Renal cortical epithelial cell (primary cell): ENCODE measurements at regions not wholly inside any gene's neighbourhood (a gene's known extent, or its start where the extent isn't known, plus 50 kb on each side); places are given as distances from the start of the nearest gene placed in this dataset.
A peak's percentile ranks its signal among the peaks of the same experiment; 100 is the strongest.
"Not testable (repeated sequence)": the region's sequence is repeated elsewhere in the genome, so short reads cannot be mapped to it uniquely, and the experiment has no call there.

ENCODE experiments used
- DNase-seq: peaks from one replicate; pipeline ENCODE4 v3.0.0-alpha.2; 2011; ENCODE audit warnings: low read depth

- no peak for DNase-seq
These were observed 185.8 kb downstream of the B3GLCT start for GRCh38 chr13:31385540-31385939.

- no peak for DNase-seq
These were observed 194.7 kb downstream of the B3GLCT start for GRCh38 chr13:31394506-31394905.

GRCh38 chr13:31395090-31395489 lies 195.3 kb downstream of the B3GLCT start:
- DNase-seq: no peak

GRCh38 chr13:31399690-31400089 lies 199.9 kb downstream of the B3GLCT start:
- no peak for DNase-seq

- not testable (repeated sequence) for DNase-seq
These were observed 203.9 kb downstream of the B3GLCT start for GRCh38 chr13:31403711-31404110.

GRCh38 chr13:31408927-31409326 lies 209.2 kb downstream of the B3GLCT start:
- DNase-seq: no peak

GRCh38 chr13:31409678-31410356 lies 210.0 kb downstream of the B3GLCT start:
- DNase-seq: no peak

GRCh38 chr13:31413516-31413915 lies 213.7 kb downstream of the B3GLCT start:
- no peak for DNase-seq

GRCh38 chr13:31416066-31416465 lies 216.3 kb downstream of the B3GLCT start:
- DNase-seq: no peak

- no peak for DNase-seq
These were observed 218.4 kb downstream of the B3GLCT start for GRCh38 chr13:31418186-31418585.

GRCh38 chr13:31421756-31422155 lies 222.0 kb downstream of the B3GLCT start:
- peak; percentile 2 for DNase-seq

GRCh38 chr13:31424130-31424729 lies 224.5 kb downstream of the B3GLCT start:
- peak; percentile 69 for DNase-seq

- DNase-seq: no peak
These were observed 226.6 kb downstream of the B3GLCT start for GRCh38 chr13:31426395-31426794.

- no peak for DNase-seq
These were observed 227.7 kb downstream of the B3GLCT start for GRCh38 chr13:31427151-31428100.

GRCh38 chr13:31431722-31432137 lies 232.0 kb downstream of the B3GLCT start:
- peak; percentile 15 for DNase-seq

- DNase-seq: no peak
These were observed 233.4 kb downstream of the B3GLCT start for GRCh38 chr13:31433207-31433606.

- no peak for DNase-seq
These were observed 234.0 kb downstream of the B3GLCT start for GRCh38 chr13:31433746-31434145.

- no peak for DNase-seq
These were observed 234.8 kb downstream of the B3GLCT start for GRCh38 chr13:31434613-31435012.

GRCh38 chr13:31435536-31435935 lies 235.8 kb downstream of the B3GLCT start:
- peak; percentile 33 for DNase-seq

GRCh38 chr13:31436478-31436877 lies 236.7 kb downstream of the B3GLCT start:
- peak; percentile 76 for DNase-seq

GRCh38 chr13:31437975-31438374 lies 238.2 kb downstream of the B3GLCT start:
- DNase-seq: peak; percentile 36

GRCh38 chr13:31440132-31440531 lies 240.4 kb downstream of the B3GLCT start:
- no peak for DNase-seq
